Caco-2 (cell line): ENCODE measurements at regions not wholly inside any gene's neighbourhood (a gene's known extent, or its start where the extent isn't known, plus 50 kb on each side); places are given as distances from the start of the nearest gene placed in this dataset.

Experiments
- BruUV-seq: library from RNA; stranded (reverse); fragments of 400-500 nt; replicated peaks from 2 replicates; lab custom pipeline; 2021; lab: Mats Ljungman, UMichigan
- CTCF ChIA-PET: fragments of 300-600 bp; sonication (Branson Sonifier 250); formaldehyde crosslinking; loops from one replicate; lab custom pipeline; 2022; ENCODE audit warnings: antibody characterized with exemption; lab: Charles Lee
- POLR2A ChIA-PET: fragments of 300-600 bp; sonication (Branson Sonifier 250); formaldehyde crosslinking; loops from one replicate; lab custom pipeline; 2022; ENCODE audit warnings: antibody characterized with exemption; lab: Charles Lee
- DNase-seq, 2 experiments: peaks; one replicate each; pipeline versions ENCODE4 v3.0.0 to v3.0.0-alpha.2; 2020 to 2022
- H3K27me3 ChIP-seq: replicated peaks from 2 replicates; pipeline ENCODE4 v1.6.0; 2011; ENCODE audit warnings: low read length; ENCODE audit not compliant: control insufficient read depth, insufficient read depth
- H3K36me3 ChIP-seq: 2 replicates; pipeline ENCODE4 v1.5.1; 2011; ENCODE audit warnings: low read length; ENCODE audit not compliant: control insufficient read depth, insufficient read depth
- H3K4me1 ChIP-seq: fragments of 250-450 bp; sonication (Bioruptor Pico); 2 replicates; pipeline ENCODE4 v1.5.1; 2020; ENCODE audit warnings: mild to moderate bottlenecking
- H3K4me3 ChIP-seq: 2 replicates; pipeline ENCODE4 v1.5.1; 2011; ENCODE audit warnings: low read depth, mild to moderate bottlenecking, control low read depth, low read length
- H3K9me3 ChIP-seq: fragments of 250-450 bp; sonication (Bioruptor Pico); 2 replicates; pipeline ENCODE4 v1.5.1; 2020; ENCODE audit warnings: mild to moderate bottlenecking, moderate library complexity
- H3K27ac Mint-ChIP-seq: one replicate; pipeline ENCODE4 v1.8.0; 2022; ENCODE audit warnings: mixed read lengths; ENCODE audit not compliant: unreplicated experiment
- H3K27me3 Mint-ChIP-seq: one replicate; pipeline ENCODE4 v1.8.0; 2022; ENCODE audit warnings: mixed read lengths; ENCODE audit not compliant: insufficient read depth, unreplicated experiment
- H3K36me3 Mint-ChIP-seq: one replicate; pipeline ENCODE4 v1.8.0; 2022; ENCODE audit warnings: mild to moderate bottlenecking, mixed read lengths; ENCODE audit not compliant: insufficient read depth, unreplicated experiment
- H3K4me1 Mint-ChIP-seq: one replicate; pipeline ENCODE4 v1.8.0; 2022; ENCODE audit warnings: low read depth, mixed read lengths; ENCODE audit not compliant: unreplicated experiment
- H3K4me3 Mint-ChIP-seq: one replicate; pipeline ENCODE4 v1.8.0; 2022; ENCODE audit warnings: mild to moderate bottlenecking, moderate library complexity, mixed read lengths; ENCODE audit not compliant: unreplicated experiment
- H3K9me3 Mint-ChIP-seq: one replicate; pipeline ENCODE4 v1.8.0; 2022; ENCODE audit warnings: mixed read lengths; ENCODE audit not compliant: unreplicated experiment
- CTCF ChIP-seq, 2 experiments: fragments of 200-600 bp in 1 of 2; IDR thresholded peaks; 1 replicate in 1 of 2; 2 replicates in 1 of 2; pipeline versions ENCODE4 v1.5.1 to v1.8.0; 2011 to 2022; ENCODE audit warnings: antibody characterized with exemption in 1 of 2, control low read depth in 1 of 2, inconsistent platforms in 1 of 2, low read depth in 1 of 2, low read length in 1 of 2, mild to moderate bottlenecking in 1 of 2, moderate library complexity in 1 of 2; ENCODE audit not compliant: insufficient read depth in 1 of 2, severe bottlenecking in 1 of 2, unreplicated experiment in 1 of 2
- intact Hi-C: fragments of 100-400 bp; cut with micrococcal nuclease; formaldehyde crosslinking; loops from one replicate; pipeline ENCODE4 v1.10.0; 2022; ENCODE audit not compliant: unreplicated experiment

DNA sequence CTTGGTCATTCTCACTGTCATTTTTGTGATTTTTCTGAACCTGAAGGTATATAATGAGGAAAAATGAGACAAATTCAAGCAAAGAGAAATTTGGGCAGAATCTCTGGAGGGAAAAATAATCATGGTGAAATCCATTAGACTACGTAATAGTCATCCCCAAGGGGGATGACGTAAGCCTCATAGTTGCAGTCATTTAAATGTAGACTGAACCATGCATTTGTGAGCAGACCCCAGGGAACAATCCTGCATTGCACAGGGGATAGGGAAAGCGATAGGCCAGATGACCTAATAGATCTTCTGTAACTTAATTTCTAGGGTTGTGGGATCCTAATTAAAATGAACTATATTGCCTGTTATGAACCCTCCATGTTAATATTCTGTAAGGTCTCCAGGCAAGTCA, 167.4 kb upstream of the C1orf21 start:
- Histone ChIP-seq H3K9me3 (no peaks in the 10 kb centered on the region), H3K36me3 (no peaks in the 10 kb centered on the region), H3K4me1 (peaks cover 4% of the 10 kb centered on the region; the same call in 1 of the 2 replicates), H3K4me3 (no peak overlapping the region), H3K27me3 (no peaks in the 10 kb centered on the region; the same call in 1 of the 2 replicates)
- peaks cover 6% of the 10 kb centered on the region for H3K4me1 Mint-ChIP-seq
- POLR2A ChIA-PET, result no interaction called here
- BruUV-seq, result no TSS peak
- no peaks in the 10 kb centered on the region for H3K9me3 Mint-ChIP-seq
- TF ChIP-seq CTCF (IDR thresholded peaks at IDR 0.05; ENCODE audit: insufficient read depth in 1 of 2, low read depth in 1 of 2, low read length in 1 of 2, severe bottlenecking in 1 of 2, unreplicated experiment in 1 of 2), result no peak
- H3K4me3 Mint-ChIP-seq, result no peak overlapping the region
- no peak for DNase-seq
- intact Hi-C loops, result no loop called here
- H3K27me3 Mint-ChIP-seq, result peaks cover 12% of the 10 kb centered on the region
- no peaks in the 10 kb centered on the region for H3K36me3 Mint-ChIP-seq
- no peak overlapping the region for H3K27ac Mint-ChIP-seq
- CTCF ChIA-PET, result no interaction called here

GRCh38 chr1:184219883-184220282, 166.9 kb upstream of the C1orf21 start:
- Mint-ChIP-seq H3K27me3 (peaks cover 12% of the 10 kb centered on the region), H3K36me3 (no peaks in the 10 kb centered on the region), H3K9me3 (no peaks in the 10 kb centered on the region), H3K4me3 (no peak overlapping the region), H3K27ac (no peak overlapping the region), H3K4me1 (peaks cover 6% of the 10 kb centered on the region)
- no peak for DNase-seq
- Histone ChIP-seq H3K4me3 (no peak overlapping the region), H3K4me1 (peaks cover 4% of the 10 kb centered on the region; the same call in 1 of the 2 replicates), H3K27me3 (no peaks in the 10 kb centered on the region; the same call in 1 of the 2 replicates), H3K9me3 (no peaks in the 10 kb centered on the region), H3K36me3 (no peaks in the 10 kb centered on the region)
- intact Hi-C loops, result loop anchor here (5.0 kb wide), 2 partner anchors 293 to 563 kb away; no protein-coding TSS in a partner anchor
- TF ChIP-seq CTCF (IDR thresholded peaks at IDR 0.05; ENCODE audit: insufficient read depth in 1 of 2, low read depth in 1 of 2, low read length in 1 of 2, severe bottlenecking in 1 of 2, unreplicated experiment in 1 of 2), result no peak
- BruUV-seq, result no TSS peak
- ChIA-PET POLR2A (no interaction called here), CTCF (no interaction called here)

GRCh38 chr1:184221087-184221486, 165.7 kb upstream of the C1orf21 start:
- Histone ChIP-seq H3K27me3 (no peaks in the 10 kb centered on the region), H3K36me3 (no peaks in the 10 kb centered on the region), H3K4me1 (no peaks in the 10 kb centered on the region), H3K4me3 (no peak overlapping the region), H3K9me3 (no peaks in the 10 kb centered on the region)
- no peak overlapping the region for H3K27ac Mint-ChIP-seq
- TF ChIP-seq CTCF (IDR thresholded peaks at IDR 0.05; ENCODE audit: insufficient read depth in 1 of 2, low read depth in 1 of 2, low read length in 1 of 2, severe bottlenecking in 1 of 2, unreplicated experiment in 1 of 2), result no peak
- H3K9me3 Mint-ChIP-seq, result no peaks in the 10 kb centered on the region
- H3K36me3 Mint-ChIP-seq, result no peaks in the 10 kb centered on the region
- H3K4me3 Mint-ChIP-seq, result no peak overlapping the region
- BruUV-seq, result no TSS peak
- intact Hi-C loops, result loop anchor here (5.0 kb wide), 2 partner anchors 294 to 564 kb away; no protein-coding TSS in a partner anchor
- CTCF ChIA-PET, result interaction anchor here (0.7 kb wide), 1 partner anchor 114 kb away, joined by 3 read pairs; no protein-coding TSS in a partner anchor
- POLR2A ChIA-PET, result no interaction called here
- no peak for DNase-seq
- peaks cover 12% of the 10 kb centered on the region for H3K27me3 Mint-ChIP-seq
- peaks cover 6% of the 10 kb centered on the region for H3K4me1 Mint-ChIP-seq
